ENCODE measurements at regions not wholly inside any gene's neighbourhood (a gene's known extent, or its start where the extent isn't known, plus 50 kb on each side); places are given as distances from the start of the nearest gene placed in this dataset.

GRCh38 chr3:28114893-28115292, 126.5 kb upstream of the CMC1 start (continued):
- TF ChIP-seq ZNF639 (CRISPR knock-in tag; conservative IDR thresholded peaks at IDR 0.05) (no peak), ATF5 (CRISPR knock-in tag; IDR thresholded peaks at IDR 0.05; ENCODE audit: low read depth) (no peak), SRF (IDR thresholded peaks at IDR 0.05; ENCODE audit: low read depth, low read length) (no peak), FOXA1 (IDR thresholded peaks at IDR 0.05) (peak; percentile 91), FOXA1 (CRISPR knock-in tag; IDR thresholded peaks at IDR 0.05) (peak; percentile 100), ISX (CRISPR knock-in tag; conservative IDR thresholded peaks at IDR 0.05) (no peak), ZNF256 (CRISPR knock-in tag; conservative IDR thresholded peaks at IDR 0.05) (no peak), SMAD1 (CRISPR knock-in tag; IDR thresholded peaks at IDR 0.05; ENCODE audit: borderline replicate concordance, low read depth) (no peak), SNAPC4 (CRISPR knock-in tag; IDR thresholded peaks at IDR 0.05) (no peak), ZNF749 (CRISPR knock-in tag; IDR thresholded peaks at IDR 0.05; ENCODE audit: borderline replicate concordance) (no peak; the same call in 1 of the 2 replicates), CENPBD1 (CRISPR knock-in tag; IDR thresholded peaks at IDR 0.05; ENCODE audit: borderline replicate concordance, low read depth) (no peak), MBNL3 (CRISPR knock-in tag; conservative IDR thresholded peaks at IDR 0.05) (no peak), ZNF557 (CRISPR knock-in tag; IDR thresholded peaks at IDR 0.05) (peak; percentile 70; the same call in 1 of the 2 replicates), ZFP36L1 (CRISPR knock-in tag; IDR thresholded peaks at IDR 0.05) (0 out of 2 replicates have a peak, but pooled peaks have one; percentile 65), PAX8 (CRISPR knock-in tag; IDR thresholded peaks at IDR 0.05; ENCODE audit: borderline replicate concordance) (no peak), SNAPC2 (CRISPR knock-in tag; IDR thresholded peaks at IDR 0.05) (no peak), MATR3 (CRISPR knock-in tag; IDR thresholded peaks at IDR 0.05) (no peak), U2AF1 (optimal IDR thresholded peaks at IDR 0.05; ENCODE audit: low read depth, low read length) (no peak), WIZ (CRISPR knock-in tag; IDR thresholded peaks at IDR 0.05) (no peak), MED1 (CRISPR knock-in tag; IDR thresholded peaks at IDR 0.05) (peak; percentile 92), ZFP90 (CRISPR knock-in tag; IDR thresholded peaks at IDR 0.05; ENCODE audit: borderline replicate concordance) (peak; percentile 83; the same call in 1 of the 2 replicates)
- TF ChIP-seq, protein P1, sequence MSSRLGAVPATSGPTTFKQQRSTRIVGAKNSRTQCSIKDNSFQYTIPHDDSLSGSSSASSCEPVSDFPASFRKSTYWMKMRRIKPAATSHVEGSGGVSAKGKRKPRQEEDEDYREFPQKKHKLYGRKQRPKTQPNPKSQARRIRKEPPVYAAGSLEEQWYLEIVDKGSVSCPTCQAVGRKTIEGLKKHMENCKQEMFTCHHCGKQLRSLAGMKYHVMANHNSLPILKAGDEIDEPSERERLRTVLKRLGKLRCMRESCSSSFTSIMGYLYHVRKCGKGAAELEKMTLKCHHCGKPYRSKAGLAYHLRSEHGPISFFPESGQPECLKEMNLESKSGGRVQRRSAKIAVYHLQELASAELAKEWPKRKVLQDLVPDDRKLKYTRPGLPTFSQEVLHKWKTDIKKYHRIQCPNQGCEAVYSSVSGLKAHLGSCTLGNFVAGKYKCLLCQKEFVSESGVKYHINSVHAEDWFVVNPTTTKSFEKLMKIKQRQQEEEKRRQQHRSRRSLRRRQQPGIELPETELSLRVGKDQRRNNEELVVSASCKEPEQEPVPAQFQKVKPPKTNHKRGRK (CRISPR knock-in tag; IDR thresholded peaks at IDR 0.05), result no peak

Measured in HepG2 (cell line).